MM.1S (cell line): ENCODE measurements at regions not wholly inside any gene's neighbourhood (a gene's known extent, or its start where the extent isn't known, plus 50 kb on each side); places are given as distances from the start of the nearest gene placed in this dataset.

Experiments used
- DNase-seq: peaks from one replicate; pipeline ENCODE4 v3.0.0-alpha.2; 2015
- H2AFZ ChIP-seq: fragments of 300-600 bp; sonication (generic); 2 replicates; pipeline ENCODE4 v1.6.0; 2016; ENCODE audit warnings: antibody characterized with exemption, low read length
- H3F3A ChIP-seq: fragments of 300-600 bp; sonication (generic); 2 replicates; pipeline ENCODE4 v1.6.1; 2016; ENCODE audit warnings: mild to moderate bottlenecking, antibody characterized with exemption, low read length, moderate library complexity, mixed read lengths; ENCODE audit not compliant: insufficient read depth
- H3K27ac ChIP-seq: fragments of 300-600 bp; sonication (generic); 2 replicates; pipeline ENCODE4 v1.5.1; 2016; ENCODE audit warnings: mild to moderate bottlenecking, low read length
- H3K27me3 ChIP-seq: fragments of 300-600 bp; sonication (generic); replicated peaks from 2 replicates; pipeline ENCODE4 v1.6.0; 2016; ENCODE audit warnings: low read length; ENCODE audit not compliant: insufficient read depth
- H3K36me3 ChIP-seq: fragments of 300-600 bp; sonication (generic); replicated peaks from 2 replicates; pipeline ENCODE4 v1.6.1; 2016; ENCODE audit warnings: mild to moderate bottlenecking, low read length, mixed read lengths; ENCODE audit not compliant: insufficient read depth
- H3K4me1 ChIP-seq: fragments of 300-600 bp; sonication (generic); 2 replicates; pipeline ENCODE4 v1.6.1; 2016; ENCODE audit warnings: low read length, mixed read lengths
- H3K4me2 ChIP-seq: fragments of 300-600 bp; sonication (generic); 2 replicates; pipeline ENCODE4 v1.6.0; 2016; ENCODE audit warnings: low read depth, low read length
- H3K4me3 ChIP-seq: fragments of 300-600 bp; sonication (generic); 2 replicates; pipeline ENCODE4 v1.5.1; 2016; ENCODE audit warnings: low read length, mixed read lengths
- H3K79me2 ChIP-seq: fragments of 300-600 bp; sonication (generic); 2 replicates; pipeline ENCODE4 v1.6.1; 2016; ENCODE audit warnings: mixed run types, low read length, mixed read lengths
- H3K9ac ChIP-seq: fragments of 300-600 bp; sonication (generic); 2 replicates; pipeline ENCODE4 v1.6.1; 2016; ENCODE audit warnings: low read length, mixed read lengths
- H3K9me2 ChIP-seq: fragments of 300-600 bp; sonication (generic); replicated peaks from 2 replicates; pipeline ENCODE4 v1.6.1; 2016; ENCODE audit warnings: mild to moderate bottlenecking, low read length, mixed read lengths; ENCODE audit not compliant: insufficient read depth
- H3K9me3 ChIP-seq: fragments of 300-600 bp; sonication (generic); replicated peaks from 2 replicates; pipeline ENCODE4 v1.6.1; 2016; ENCODE audit warnings: mild to moderate bottlenecking, low read length, mixed read lengths; ENCODE audit not compliant: insufficient read depth
- H4K20me1 ChIP-seq: fragments of 300-600 bp; sonication (generic); 2 replicates; pipeline ENCODE4 v1.6.1; 2016; ENCODE audit warnings: mild to moderate bottlenecking, low read length, moderate library complexity, mixed read lengths; ENCODE audit not compliant: insufficient read depth
- EZH2 ChIP-seq: fragments of 300-600 bp; sonication (generic); optimal IDR thresholded peaks from 2 replicates; pipeline ENCODE3; 2017; ENCODE audit warnings: low read depth, mild to moderate bottlenecking, antibody characterized with exemption, low read length, mixed read lengths
- EZH2phosphoT487 ChIP-seq: fragments of 300-600 bp; sonication (generic); IDR thresholded peaks from 2 replicates; pipeline ENCODE4 v1.6.1; 2018; ENCODE audit warnings: antibody characterized with exemption, low read length
- TF ChIP-seq, protein P1 (sequence below): fragments of 300-600 bp; sonication (generic); IDR thresholded peaks from 2 replicates; pipeline ENCODE4 v1.5.1; 2016; ENCODE audit warnings: antibody characterized with exemption, low read length, mixed read lengths

DNA sequence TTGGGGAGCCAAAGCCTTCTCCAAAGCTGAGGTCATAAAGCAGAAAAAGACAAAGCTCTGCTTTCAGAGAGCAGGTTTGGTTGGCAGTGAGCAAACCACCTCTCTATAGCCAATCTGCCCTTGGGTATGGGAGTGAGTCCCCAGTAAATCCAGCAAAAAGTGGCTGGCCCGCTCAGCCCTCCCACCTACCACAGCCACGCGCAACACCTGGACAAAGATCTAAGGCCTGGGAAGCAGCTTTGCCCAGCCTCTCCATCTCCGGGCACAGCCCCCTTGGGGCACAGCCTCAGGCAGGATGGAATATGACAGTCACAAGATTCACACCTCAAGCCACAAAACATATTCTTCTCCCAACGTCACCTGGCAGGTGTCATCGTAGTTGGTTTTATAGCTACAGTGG lies 211.7 kb upstream of the EEA1 start:
- no peak overlapping the region for H3K4me3 ChIP-seq
- TF ChIP-seq EZH2phosphoT487 (no peak), EZH2 (no peak)
- TF ChIP-seq, protein P1, sequence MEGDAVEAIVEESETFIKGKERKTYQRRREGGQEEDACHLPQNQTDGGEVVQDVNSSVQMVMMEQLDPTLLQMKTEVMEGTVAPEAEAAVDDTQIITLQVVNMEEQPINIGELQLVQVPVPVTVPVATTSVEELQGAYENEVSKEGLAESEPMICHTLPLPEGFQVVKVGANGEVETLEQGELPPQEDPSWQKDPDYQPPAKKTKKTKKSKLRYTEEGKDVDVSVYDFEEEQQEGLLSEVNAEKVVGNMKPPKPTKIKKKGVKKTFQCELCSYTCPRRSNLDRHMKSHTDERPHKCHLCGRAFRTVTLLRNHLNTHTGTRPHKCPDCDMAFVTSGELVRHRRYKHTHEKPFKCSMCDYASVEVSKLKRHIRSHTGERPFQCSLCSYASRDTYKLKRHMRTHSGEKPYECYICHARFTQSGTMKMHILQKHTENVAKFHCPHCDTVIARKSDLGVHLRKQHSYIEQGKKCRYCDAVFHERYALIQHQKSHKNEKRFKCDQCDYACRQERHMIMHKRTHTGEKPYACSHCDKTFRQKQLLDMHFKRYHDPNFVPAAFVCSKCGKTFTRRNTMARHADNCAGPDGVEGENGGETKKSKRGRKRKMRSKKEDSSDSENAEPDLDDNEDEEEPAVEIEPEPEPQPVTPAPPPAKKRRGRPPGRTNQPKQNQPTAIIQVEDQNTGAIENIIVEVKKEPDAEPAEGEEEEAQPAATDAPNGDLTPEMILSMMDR = no peak
- H3K9ac ChIP-seq = no peak overlapping the region
- no peaks in the 10 kb centered on the region for H3K27me3 ChIP-seq
- no peak overlapping the region for H2AFZ ChIP-seq
- no peaks in the 10 kb centered on the region for H3K36me3 ChIP-seq
- no peaks in the 10 kb centered on the region for H3K9me3 ChIP-seq
- no peaks in the 10 kb centered on the region for H3F3A ChIP-seq
- H3K79me2 ChIP-seq = no peaks in the 10 kb centered on the region
- no peaks in the 10 kb centered on the region for H3K9me2 ChIP-seq
- H3K4me1 ChIP-seq = peaks cover 5% of the 10 kb centered on the region
- no peak overlapping the region for H3K4me2 ChIP-seq
- no peak for DNase-seq
- no peaks in the 10 kb centered on the region for H4K20me1 ChIP-seq
- H3K27ac ChIP-seq = no peak overlapping the region

DNA sequence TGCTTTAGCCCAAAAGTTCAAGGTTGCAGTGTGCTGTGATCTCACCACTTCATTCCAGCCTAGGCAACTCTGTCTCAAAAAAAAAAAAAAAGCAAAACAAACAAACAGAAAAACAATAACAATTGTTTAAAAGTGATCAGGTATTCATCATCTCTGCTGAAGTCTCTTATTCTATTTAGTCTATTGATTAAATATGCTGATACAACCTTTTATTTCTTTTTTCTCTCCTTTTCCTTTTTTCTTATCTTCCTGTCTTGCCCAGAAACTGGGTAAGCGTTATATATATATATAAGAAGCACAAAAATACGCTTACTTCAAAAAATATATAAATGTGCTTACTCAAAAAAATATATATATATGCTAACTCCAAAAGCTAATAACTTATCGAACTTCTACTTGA lies 213.8 kb upstream of the EEA1 start:
- no peak overlapping the region for H3K27ac ChIP-seq
- DNase-seq = no peak
- no peaks in the 10 kb centered on the region for H4K20me1 ChIP-seq
- no peak overlapping the region for H2AFZ ChIP-seq
- no peak overlapping the region for H3K9ac ChIP-seq
- no peak overlapping the region for H3K4me3 ChIP-seq
- no peaks in the 10 kb centered on the region for H3K36me3 ChIP-seq
- no peaks in the 10 kb centered on the region for H3K4me1 ChIP-seq
- no peak overlapping the region for H3K4me2 ChIP-seq
- H3F3A ChIP-seq = no peaks in the 10 kb centered on the region
- H3K79me2 ChIP-seq = no peaks in the 10 kb centered on the region
- H3K9me3 ChIP-seq = no peaks in the 10 kb centered on the region
- no peaks in the 10 kb centered on the region for H3K9me2 ChIP-seq
- TF ChIP-seq EZH2phosphoT487 (no peak), EZH2 (no peak)
- TF ChIP-seq, protein P1 = no peak
- no peaks in the 10 kb centered on the region for H3K27me3 ChIP-seq

DNA sequence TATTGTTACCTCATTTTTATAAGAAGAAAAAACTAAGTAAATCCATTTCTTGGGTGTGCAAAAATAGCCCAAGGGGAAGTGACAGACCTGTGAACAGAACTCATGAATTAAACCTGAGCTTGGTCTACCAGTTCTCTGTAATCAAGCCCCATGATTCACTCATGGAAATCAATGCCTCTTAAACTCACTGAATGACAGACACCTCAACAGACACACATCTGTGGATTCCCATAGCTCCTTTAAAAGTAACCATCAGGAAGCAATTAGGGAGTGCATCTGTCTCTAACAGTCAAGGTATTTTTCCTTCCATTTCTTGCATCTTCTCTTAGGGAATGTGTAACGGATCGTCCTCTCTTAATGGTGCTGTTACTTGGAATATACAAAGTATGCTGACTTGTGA lies 215.0 kb upstream of the EEA1 start:
- Histone ChIP-seq H3K27me3 (no peaks in the 10 kb centered on the region), H3K9me2 (no peaks in the 10 kb centered on the region), H3K4me3 (no peak overlapping the region), H3K4me1 (no peaks in the 10 kb centered on the region), H3K36me3 (no peaks in the 10 kb centered on the region), H3K9me3 (no peaks in the 10 kb centered on the region), H3K9ac (no peak overlapping the region), H4K20me1 (no peaks in the 10 kb centered on the region), H2AFZ (no peak overlapping the region), H3F3A (no peaks in the 10 kb centered on the region), H3K79me2 (no peaks in the 10 kb centered on the region), H3K4me2 (no peak overlapping the region), H3K27ac (no peak overlapping the region)
- TF ChIP-seq, protein P1 = no peak
- TF ChIP-seq EZH2 = no peak
- no peak for TF ChIP-seq EZH2phosphoT487
- no peak for DNase-seq
